OCI-LY7 (cell line): ENCODE measurements at regions not wholly inside any gene's neighbourhood (a gene's known extent, or its start where the extent isn't known, plus 50 kb on each side); places are given as distances from the start of the nearest gene placed in this dataset.

Experiments used
- BruUV-seq: library from RNA; stranded (reverse); fragments of 400-500 nt; replicated peaks from 2 replicates; lab custom pipeline; 2021; lab: Mats Ljungman, UMichigan
- CTCF ChIA-PET: fragments of 300-600 bp; sonication (Branson Sonifier 250); formaldehyde crosslinking; loops from one replicate; lab custom pipeline; 2022; ENCODE audit warnings: antibody characterized with exemption; ENCODE audit not compliant: unreplicated experiment; lab: Charles Lee
- POLR2A ChIA-PET: fragments of 300-600 bp; sonication (Branson Sonifier 250); formaldehyde crosslinking; loops from one replicate; lab custom pipeline; 2022; ENCODE audit warnings: antibody characterized with exemption; lab: Charles Lee
- DNase-seq: peaks from one replicate; pipeline ENCODE4 v3.0.0-alpha.2; 2015; ENCODE audit warnings: low spot score
- H2AFZ ChIP-seq: fragments of 200-600 bp; sonication (generic), shearing (Covaris generic); 2 replicates; pipeline ENCODE4 v1.6.1; 2014; ENCODE audit warnings: mild to moderate bottlenecking, antibody characterized with exemption, low read length, moderate library complexity
- H3K27ac ChIP-seq: fragments of 200-600 bp; sonication (generic); 2 replicates; pipeline ENCODE4 v1.5.1; 2014; ENCODE audit warnings: mixed run types, low read depth, mild to moderate bottlenecking, moderate library complexity, low read length, inconsistent platforms; ENCODE audit not compliant: poor library complexity, severe bottlenecking
- H3K36me3 ChIP-seq: fragments of 200-600 bp; sonication (generic); 2 replicates; pipeline ENCODE4 v1.6.1; 2014; ENCODE audit warnings: mild to moderate bottlenecking, antibody characterized with exemption, low read length, moderate library complexity, mixed read lengths; ENCODE audit not compliant: insufficient read depth
- H3K4me1 ChIP-seq: fragments of 200-600 bp; sonication (generic); 2 replicates; pipeline ENCODE4 v1.5.1; 2014; ENCODE audit warnings: mild to moderate bottlenecking, low read length; ENCODE audit not compliant: insufficient read depth, poor library complexity, severe bottlenecking
- H3K4me2 ChIP-seq: fragments of 200-600 bp; sonication (generic); 2 replicates; pipeline ENCODE4 v1.6.1; 2014; ENCODE audit warnings: mild to moderate bottlenecking, low read length
- H3K4me3 ChIP-seq: fragments of 200-600 bp; sonication (generic); 2 replicates; pipeline ENCODE4 v1.5.1; 2014; ENCODE audit warnings: mild to moderate bottlenecking, low read depth, low read length; ENCODE audit not compliant: poor library complexity, severe bottlenecking
- H3K79me2 ChIP-seq: fragments of 200-600 bp; sonication (generic); 2 replicates; pipeline ENCODE4 v1.6.1; 2016; ENCODE audit warnings: low read depth, mild to moderate bottlenecking, low read length, moderate library complexity, mixed read lengths; ENCODE audit not compliant: insufficient read depth
- H3K9me2 ChIP-seq: fragments of 200-600 bp; sonication (generic); 2 replicates; pipeline ENCODE4 v1.6.1; 2016; ENCODE audit warnings: mild to moderate bottlenecking, low read length, mixed read lengths; ENCODE audit not compliant: insufficient read depth
- H3K9me3 ChIP-seq: fragments of 200-600 bp; sonication (generic); 2 replicates; pipeline ENCODE4 v1.6.1; 2014; ENCODE audit warnings: mild to moderate bottlenecking, mixed run types, low read length, mixed read lengths
- H4K20me1 ChIP-seq: fragments of 200-600 bp; sonication (generic); 2 replicates; pipeline ENCODE4 v1.6.1; 2014; ENCODE audit warnings: mild to moderate bottlenecking, antibody characterized with exemption, low read length, moderate library complexity, mixed read lengths; ENCODE audit not compliant: insufficient read depth
- CTCF ChIP-seq: fragments of 200-600 bp; sonication (generic); conservative IDR thresholded peaks from 2 replicates; pipeline ENCODE4 v1.5.1; 2014; ENCODE audit warnings: mild to moderate bottlenecking, antibody characterized with exemption, low read length, moderate library complexity, mixed read lengths
- EZH2phosphoT487 ChIP-seq: fragments of 200-600 bp; sonication (generic); IDR thresholded peaks from 2 replicates; pipeline ENCODE4 v1.6.1; 2018; ENCODE audit warnings: low read depth, borderline replicate concordance, mild to moderate bottlenecking, mixed run types, antibody characterized with exemption, low read length, moderate library complexity, mixed read lengths
- intact Hi-C: fragments of 100-400 bp; cut with micrococcal nuclease; formaldehyde crosslinking; loops from one replicate; pipeline ENCODE4 v1.10.0; 2022; ENCODE audit not compliant: unreplicated experiment

GRCh38 chr14:27186048-27186447, 588.2 kb upstream of the NOVA1 start:
- Histone ChIP-seq H4K20me1 (no peaks in the 10 kb centered on the region), H3K79me2 (no peaks in the 10 kb centered on the region), H3K9me2 (no peaks in the 10 kb centered on the region), H3K4me1 (no peaks in the 10 kb centered on the region), H3K4me3 (no peak overlapping the region), H3K36me3 (no peaks in the 10 kb centered on the region), H3K9me3 (0 out of 2 replicates have a peak, but pooled peaks cover 20% of the 10 kb centered on the region), H2AFZ (no peak overlapping the region), H3K27ac (no peak overlapping the region), H3K4me2 (no peak overlapping the region)
- ChIA-PET CTCF (no interaction called here), POLR2A (no interaction called here)
- intact Hi-C loops, result no loop called here
- TF ChIP-seq CTCF (no peak), EZH2phosphoT487 (no peak)
- no peak for DNase-seq
- BruUV-seq, result no TSS peak

- Histone ChIP-seq H3K36me3 (no peaks in the 10 kb centered on the region), H2AFZ (no peak overlapping the region), H3K9me2 (no peaks in the 10 kb centered on the region), H3K4me3 (no peak overlapping the region), H3K4me2 (no peak overlapping the region), H3K27ac (no peak overlapping the region), H3K79me2 (no peaks in the 10 kb centered on the region), H4K20me1 (no peaks in the 10 kb centered on the region), H3K9me3 (0 out of 2 replicates have a peak, but pooled peaks cover 11% of the 10 kb centered on the region), H3K4me1 (no peaks in the 10 kb centered on the region)
- BruUV-seq, result no TSS peak
- TF ChIP-seq CTCF, result no peak
- TF ChIP-seq EZH2phosphoT487, result no peak
- ChIA-PET POLR2A (no interaction called here), CTCF (no interaction called here)
- DNase-seq, result no peak
- intact Hi-C loops, result no loop called here
These were observed 589.3 kb upstream of the NOVA1 start for GRCh38 chr14:27187136-27187535.

GRCh38 chr14:27190296-27190695, 592.5 kb upstream of the NOVA1 start:
- Histone ChIP-seq H3K9me2 (no peaks in the 10 kb centered on the region), H3K9me3 (0 out of 2 replicates have a peak, but pooled peaks cover 7% of the 10 kb centered on the region), H3K4me3 (no peak overlapping the region), H4K20me1 (no peaks in the 10 kb centered on the region), H3K4me2 (no peak overlapping the region), H3K27ac (no peak overlapping the region), H2AFZ (no peak overlapping the region), H3K4me1 (no peaks in the 10 kb centered on the region), H3K36me3 (no peaks in the 10 kb centered on the region), H3K79me2 (no peaks in the 10 kb centered on the region)
- no TSS peak for BruUV-seq
- ChIA-PET POLR2A (no interaction called here), CTCF (no interaction called here)
- TF ChIP-seq CTCF (no peak), EZH2phosphoT487 (no peak)
- DNase-seq, result no peak
- intact Hi-C loops, result no loop called here
